ENCODE measurements at regions not wholly inside any gene's neighbourhood (a gene's known extent, or its start where the extent isn't known, plus 50 kb on each side); places are given as distances from the start of the nearest gene placed in this dataset.
"Not testable (repeated sequence)": the region's sequence is repeated elsewhere in the genome, so short reads cannot be mapped to it uniquely, and the experiment has no call there.

DNA sequence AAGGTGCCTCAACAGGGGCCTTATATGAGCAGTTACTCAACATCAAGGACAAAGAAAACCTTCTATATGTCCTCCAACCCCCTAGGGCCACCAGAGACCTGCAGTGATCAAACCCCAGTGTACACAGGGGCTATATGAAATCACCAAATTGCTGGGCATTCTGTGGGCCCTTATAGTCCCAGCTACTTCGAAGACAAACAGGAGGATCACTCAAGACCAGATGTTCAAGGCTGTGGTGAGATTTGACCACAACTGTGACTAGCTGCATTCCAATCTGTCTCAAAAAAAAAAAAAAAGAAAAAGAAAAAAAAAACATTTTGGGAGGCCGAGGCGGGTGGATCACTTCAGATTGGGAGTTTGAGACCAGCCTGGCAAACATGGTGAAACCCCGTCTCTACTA lies 51.0 kb upstream of the PRB2 start:
- DNase-seq (ENCODE audit: low spot score), result no peak

DNA sequence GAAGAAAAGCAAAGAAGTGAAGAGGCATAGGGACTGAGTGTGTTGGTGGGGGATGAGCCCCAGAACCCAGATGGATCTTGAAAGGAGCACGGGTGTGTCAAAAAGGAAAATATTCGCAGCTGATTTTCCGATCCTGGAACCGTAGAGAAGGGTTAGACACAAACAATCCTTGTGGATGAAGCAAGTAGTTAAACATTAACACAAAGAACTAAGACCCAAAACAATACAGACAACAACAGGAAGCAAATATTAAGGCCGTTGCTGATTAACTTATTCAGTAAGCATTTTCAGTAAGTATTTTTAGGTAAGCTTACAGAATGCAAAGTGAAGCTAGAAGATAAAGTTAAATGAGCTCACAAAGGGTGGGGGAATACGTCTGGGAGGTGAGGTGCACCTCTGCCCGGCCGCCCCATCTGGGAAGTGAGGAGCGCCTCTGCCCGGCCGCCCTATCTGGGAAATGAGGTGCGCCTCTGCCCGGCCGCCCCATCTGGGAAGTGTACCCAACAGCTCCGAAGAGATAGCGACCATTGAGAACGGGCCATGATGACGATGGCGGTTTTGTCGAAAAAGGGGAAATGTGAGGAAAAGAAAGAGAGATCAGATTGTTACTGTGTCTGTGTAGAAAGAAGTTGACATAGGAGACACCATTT lies 62.8 kb upstream of the PRB2 start:
- DNase-seq (ENCODE audit: low spot score), result no peak

DNA sequence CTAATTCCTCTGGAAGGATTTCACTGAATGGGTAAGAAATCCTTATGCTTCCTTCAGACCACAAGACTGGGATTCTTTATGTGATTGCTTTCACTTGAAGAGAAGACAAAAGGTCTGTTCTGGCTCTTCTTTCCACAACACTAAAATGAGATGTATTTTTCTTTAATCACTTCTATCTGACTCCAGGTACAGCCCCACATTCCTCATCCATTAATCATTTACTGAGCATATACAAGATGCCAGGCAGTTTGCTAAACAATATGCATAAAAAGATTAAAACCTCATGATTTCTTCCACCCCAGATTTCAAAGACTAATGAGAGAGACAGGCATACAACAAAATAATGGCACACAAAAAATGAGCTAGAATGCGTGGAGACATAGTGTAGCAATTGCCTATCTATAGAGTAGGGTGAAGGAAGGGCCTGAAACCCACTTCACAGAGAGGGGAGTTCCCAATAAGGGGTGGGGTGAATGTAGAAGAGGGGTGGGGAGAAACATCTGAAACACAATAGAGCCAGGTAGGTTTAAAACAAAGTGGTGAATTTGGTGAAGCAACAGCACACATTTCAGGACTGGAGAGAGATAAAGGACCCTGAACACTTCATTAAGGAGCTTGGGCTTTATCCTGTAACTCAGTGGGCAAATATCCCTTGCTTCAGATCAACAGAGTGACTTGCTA lies 65.1 kb upstream of the PRB2 start:
- no peak for DNase-seq (ENCODE audit: low spot score)

DNA sequence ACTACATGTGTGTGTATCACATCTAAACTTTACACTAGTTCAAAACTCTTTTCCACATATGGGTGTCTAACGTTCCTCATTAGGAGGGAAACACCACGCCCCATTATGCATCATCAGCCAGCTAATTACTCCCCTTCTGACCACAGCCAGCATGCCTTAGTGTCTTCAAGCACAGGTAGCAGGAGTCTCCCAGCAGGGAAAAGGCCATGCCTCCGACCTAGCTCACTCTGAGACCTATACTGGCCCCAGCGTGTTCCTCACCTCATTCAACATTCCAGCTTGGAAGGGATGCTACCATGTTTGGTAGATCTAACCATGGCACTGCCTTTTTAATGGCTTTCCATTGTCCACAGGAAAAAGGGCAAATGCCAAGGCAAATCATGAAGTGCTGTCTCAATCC lies 66.1 kb upstream of the PRB2 start:
- no peak for DNase-seq (ENCODE audit: low spot score)

DNA sequence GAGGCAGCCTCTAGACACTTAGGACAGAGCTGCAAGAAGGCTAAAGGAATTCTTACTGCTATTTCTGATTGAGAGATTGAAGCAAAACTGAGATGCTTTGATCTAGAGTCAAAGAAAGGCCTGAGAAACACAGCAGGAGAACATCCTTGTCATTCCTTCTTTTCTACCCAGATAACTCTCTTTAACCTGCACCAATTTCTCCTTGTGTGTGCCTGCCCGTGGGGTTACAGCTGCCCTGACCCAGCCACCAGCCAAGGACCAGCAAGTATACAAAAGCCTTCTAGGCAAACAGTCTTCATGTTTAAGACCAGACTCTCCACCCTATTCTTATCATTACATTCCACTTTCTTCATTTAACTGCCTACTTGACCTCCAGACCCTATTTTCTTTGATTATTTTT lies 81.7 kb upstream of the PRB2 start:
- no peak for DNase-seq (ENCODE audit: low spot score)

DNA sequence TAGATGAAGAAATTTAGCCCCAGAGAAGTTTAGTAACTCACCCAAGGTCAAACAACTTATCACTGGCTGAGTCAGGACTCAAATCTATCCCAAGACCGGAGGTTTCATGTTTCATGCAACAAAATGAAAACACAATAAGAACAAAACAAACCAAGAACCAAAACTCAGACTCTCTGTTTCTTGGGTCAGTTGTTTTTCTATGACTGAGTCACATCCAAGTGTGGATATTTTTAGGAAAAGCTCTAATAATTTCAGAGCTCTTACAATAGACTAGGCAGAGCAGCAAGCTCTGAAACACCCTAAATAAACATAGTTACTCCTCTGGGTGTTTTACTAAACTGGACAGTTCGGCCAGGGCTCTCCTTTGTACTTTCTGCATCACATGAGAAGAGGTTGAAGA lies 87.6 kb upstream of the PRB2 start:
- no peak for DNase-seq (ENCODE audit: low spot score)

DNA sequence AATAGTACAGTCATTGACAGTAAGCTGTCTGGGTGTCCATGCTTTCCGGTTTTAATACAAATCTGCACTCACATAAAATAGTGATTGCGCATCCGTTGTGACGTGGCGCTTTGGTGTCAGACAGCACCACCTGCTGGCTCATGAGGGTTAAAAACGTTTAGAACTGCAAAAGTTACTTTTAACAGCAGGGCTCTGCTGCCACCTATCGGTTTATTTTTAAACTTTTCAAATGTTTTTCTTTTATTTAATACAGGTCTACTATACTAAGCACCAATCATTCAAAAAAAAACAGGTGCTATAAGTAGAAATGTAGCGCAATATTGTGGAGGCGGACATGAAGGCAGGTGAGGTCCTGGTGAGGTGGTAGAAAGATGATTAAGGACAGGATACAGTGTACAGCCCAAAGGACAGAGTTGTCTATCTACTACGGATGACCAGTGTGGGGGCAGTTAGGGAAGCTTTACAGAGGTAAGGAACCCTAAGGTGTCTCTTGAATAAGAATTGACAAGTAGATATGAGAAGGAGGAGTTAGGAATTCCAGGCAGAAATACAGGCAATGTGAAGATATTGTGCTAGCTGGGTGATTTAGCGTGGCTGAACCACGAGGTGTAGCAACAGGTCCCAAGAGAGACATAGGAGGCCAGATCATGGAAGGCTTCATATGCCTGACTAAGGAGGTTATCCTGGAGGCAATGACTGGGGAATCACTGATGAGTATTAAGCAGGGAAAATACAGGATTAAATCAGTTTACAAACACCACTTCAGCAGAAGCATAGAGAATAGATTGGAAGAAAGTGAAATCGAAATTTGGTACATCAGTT lies 91.5 kb upstream of the PRB2 start:
- peak; percentile 87 for DNase-seq (ENCODE audit: low spot score)

DNA sequence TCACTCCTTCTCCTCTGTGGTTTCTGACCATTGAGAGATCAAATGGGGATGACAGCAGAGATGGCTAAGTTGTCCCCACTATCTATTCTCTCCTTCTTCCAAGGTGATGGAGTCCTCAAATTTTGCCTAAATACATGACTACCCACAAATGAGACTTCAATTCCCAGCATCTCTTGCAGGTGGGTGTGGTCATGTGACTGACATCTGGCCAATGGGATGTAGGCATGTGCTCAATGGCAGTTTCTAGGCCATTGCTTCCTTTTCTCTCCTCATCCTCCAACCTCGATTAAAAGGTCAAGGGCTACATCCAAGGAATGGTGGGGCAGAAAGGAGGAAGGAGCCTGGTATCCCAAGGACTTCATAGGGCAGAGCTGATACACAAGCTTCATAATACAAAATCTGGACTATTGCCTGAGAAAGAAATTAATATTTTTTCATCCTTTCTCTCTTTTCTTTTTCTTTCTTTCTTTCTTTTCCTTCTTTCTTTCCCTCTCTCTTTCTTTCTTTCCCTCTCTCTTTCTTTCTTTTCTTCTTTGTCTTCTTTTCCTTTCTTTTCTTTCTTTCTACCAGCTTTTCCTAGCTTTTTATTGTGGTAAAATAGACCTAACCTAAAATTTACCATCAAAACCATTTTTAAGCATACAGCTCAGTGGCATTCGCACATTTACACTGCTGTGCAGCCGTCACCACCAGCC lies 100.9 kb upstream of the PRB2 start:
- no peak for DNase-seq (ENCODE audit: low spot score)

DNA sequence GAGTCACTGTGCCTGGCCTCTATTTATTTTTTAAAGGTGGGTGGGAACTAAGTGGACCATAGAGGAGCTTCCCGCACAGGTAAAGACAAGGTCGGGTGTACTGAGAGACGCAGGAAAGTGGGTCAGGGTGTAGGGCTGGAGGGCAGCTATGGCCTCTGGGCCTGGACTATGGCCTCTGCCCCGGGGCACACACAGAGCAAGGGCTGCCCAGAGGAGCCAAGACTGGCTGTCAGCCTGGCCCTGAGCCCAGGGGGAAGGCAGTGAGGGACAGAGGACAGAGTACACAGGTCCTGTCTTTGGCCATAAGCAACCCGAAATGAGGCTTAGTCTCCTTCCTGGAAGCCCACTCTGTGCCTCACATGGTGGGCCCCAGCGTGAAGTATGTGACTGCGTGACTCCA lies 102.1 kb upstream of the PRB2 start:
- DNase-seq (ENCODE audit: low spot score), result no peak

DNA sequence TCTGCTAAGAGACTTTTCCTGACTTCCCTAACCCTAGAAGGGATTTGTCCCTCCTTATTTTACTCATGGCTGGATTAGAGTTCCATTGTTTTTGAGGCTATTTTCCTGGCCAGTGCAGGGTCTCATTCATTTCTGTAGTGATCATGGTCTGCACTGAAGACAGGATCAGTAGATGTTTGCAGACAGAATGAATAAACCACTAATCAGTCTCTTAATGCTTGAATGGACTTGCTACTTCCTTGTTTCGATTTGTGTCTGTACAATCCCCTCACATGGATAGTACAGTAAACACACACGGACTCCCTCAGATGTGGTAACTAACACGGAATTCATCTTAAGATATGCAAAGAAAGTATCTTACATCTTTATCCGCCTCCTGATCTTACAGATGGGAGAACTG lies 102.6 kb upstream of the PRB2 start:
- peak; percentile 23 for DNase-seq (ENCODE audit: low spot score)

DNA sequence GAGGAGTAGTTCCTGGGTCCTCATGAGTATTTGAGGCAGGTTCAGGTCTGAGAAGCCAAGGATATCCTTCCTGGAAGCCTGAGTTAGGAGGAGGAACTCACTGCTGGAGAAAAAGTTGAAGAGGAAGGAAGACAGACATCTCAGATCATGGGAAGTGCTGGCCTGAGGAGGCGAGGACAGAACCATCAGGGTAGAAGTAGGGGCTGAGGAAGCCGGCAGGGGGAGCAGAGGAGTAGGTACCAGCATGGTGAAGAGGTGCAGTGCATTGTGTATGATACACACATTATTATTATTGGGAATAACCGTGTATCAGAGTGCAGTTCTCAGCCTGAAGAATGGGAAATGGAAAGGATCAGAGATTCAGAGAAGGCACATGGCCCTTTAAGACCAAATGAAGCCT lies 103.2 kb upstream of the PRB2 start:
- not testable (repeated sequence) for DNase-seq (ENCODE audit: low spot score)

DNA sequence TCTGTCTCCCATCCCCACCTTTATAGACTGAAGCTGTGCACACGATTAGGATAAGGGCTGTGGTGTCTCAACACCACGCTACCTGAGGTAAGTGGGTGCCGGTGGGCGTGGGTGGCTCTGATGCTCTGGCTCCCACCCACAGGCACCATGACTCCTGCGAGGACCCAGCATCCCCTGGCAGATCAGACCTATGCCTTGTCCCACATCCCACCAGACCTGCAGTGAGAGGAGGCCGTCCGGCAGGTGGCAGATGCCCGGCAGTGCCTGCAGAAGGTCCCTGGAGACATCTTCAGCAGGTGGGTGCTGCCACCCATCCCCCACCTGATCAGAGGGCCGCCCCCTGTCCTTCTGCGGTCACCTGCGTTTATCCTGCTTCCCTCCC lies 104.4 kb upstream of the PRB2 start:
- DNase-seq (ENCODE audit: low spot score), result no peak

DNA sequence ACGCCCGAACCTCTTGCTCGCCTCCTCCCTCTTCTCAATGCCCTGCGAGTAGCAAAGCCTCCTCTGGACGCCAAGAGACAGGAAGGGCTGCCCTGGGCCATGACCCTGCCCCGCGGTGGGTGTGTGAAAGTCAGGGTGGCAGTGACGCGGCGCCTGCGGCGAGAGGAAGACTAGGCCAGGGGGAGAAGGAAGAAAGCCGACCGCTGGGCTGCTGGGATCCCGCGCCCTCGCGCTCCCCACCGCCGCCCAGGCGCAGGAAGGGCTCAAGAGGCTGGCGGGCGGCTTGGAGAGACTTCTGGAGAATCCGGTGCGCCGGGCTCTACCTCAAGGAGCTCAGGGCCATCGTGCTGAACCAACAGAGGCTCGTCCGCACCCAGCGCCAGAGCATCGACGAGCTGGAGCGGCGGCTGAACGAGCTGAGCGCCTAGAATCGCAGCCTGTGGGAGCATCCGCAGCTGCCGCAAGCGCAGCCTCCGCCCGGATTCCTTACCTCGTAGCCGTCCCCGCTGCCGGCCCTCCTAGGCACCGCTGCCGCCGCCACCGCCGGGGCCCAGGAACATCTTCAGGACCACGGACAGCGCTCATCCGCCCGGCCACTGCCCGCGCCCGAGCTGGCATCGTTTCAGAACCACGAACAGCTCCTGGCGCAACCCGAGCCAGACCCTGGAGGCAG lies 105.0 kb upstream of the PRB2 start:
- peak; percentile 81 for DNase-seq (ENCODE audit: low spot score)

DNA sequence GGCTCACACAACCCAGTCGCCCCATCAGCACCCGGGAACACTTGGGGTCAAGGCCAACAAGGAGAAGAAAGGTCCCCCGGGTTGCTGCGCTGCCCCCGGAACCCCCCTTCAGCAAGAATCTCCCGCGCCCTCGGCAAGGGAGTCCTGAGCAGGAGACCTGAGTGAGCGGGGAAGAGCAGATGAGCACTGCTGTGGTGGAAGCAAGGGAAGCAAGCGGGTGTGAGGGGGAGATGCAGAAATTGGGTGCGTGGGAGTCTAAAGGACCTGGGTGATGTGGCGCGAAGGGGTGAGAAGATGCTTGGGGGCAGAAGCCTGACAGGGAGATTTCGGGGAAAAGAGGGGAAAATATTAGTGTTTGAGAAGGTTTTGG lies 105.5 kb upstream of the PRB2 start:
- DNase-seq (ENCODE audit: low spot score), result no peak

DNA sequence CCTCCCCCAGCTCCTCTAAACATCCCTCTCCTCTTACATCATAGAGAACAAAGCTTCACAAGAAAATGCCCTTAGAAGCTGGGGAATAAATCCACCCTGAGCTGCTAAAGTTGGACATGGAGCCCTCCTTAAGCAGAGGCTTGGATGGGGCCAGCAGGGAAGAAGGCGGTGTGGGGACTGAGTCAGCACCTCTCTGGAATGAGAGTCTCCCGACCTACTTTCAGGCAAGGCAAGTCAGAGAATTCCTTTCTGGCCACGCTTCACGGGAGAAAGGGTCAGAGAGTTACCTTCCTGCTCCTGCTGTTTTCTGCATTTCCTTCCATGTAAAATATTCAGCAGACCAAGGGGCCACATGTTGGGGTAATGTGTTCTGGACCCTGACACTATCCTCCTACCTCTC lies 113.3 kb upstream of the PRB2 start:
- DNase-seq (ENCODE audit: low spot score), result peak; percentile 87

DNA sequence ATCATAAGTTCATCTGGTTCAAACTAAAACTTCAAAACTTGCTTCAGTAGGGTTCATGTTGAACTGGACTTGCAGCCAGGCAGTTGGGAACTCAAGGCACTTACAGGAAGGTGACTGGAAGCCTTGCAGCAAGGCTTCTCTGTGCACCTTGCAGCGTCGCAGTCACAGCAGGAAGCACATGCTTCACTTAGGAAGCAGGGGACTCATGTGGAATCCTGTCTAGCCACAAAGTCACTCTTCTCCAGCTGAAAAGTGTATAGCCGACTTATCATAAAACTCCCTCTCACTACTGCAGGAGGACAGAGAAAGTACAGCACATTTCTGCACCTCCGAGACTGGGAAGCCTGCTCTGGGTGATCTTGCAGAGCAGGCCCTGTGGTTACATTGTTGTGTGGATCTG lies 114.0 kb upstream of the PRB2 start:
- no peak for DNase-seq (ENCODE audit: low spot score)

DNA sequence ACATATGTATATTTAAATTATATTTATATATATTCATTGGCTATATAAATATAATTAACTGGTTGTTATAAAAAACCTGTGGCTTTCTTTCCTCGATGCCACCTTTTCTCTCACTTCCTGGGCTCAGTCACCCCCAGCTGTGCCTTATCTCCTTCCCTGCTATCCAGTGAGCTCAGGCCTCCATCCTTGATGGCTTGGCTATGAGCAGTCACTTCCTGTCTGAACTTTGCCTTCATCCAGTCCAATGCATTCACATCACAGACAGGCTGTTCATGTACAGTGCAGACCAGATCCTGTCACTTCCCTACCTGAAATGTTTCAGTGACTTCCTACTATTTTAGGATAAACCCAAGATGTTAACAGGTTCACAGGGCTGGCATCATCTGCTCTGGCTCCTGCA lies 115.3 kb upstream of the PRB2 start:
- peak; percentile 61 for DNase-seq (ENCODE audit: low spot score)

DNA sequence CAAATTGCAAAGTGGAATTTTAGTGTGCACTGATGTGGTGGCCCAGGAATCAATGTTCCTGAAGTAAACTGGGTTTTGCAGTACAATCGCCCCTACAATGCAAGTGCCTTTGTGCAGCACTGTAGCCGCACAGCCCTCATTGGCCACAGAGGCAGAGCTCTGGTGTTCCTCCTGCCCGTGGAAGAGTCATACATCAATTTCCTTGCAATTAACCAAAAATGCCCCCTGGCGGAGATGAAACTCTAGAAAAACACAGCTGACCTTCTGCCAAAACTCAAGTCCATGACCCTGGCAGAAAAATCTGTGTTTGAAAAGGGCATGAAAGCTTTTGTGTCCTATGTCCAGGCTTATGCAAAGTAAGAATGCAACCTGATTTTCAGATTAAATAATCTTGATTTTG lies 117.9 kb upstream of the PRB2 start:
- no peak for DNase-seq (ENCODE audit: low spot score)

DNA sequence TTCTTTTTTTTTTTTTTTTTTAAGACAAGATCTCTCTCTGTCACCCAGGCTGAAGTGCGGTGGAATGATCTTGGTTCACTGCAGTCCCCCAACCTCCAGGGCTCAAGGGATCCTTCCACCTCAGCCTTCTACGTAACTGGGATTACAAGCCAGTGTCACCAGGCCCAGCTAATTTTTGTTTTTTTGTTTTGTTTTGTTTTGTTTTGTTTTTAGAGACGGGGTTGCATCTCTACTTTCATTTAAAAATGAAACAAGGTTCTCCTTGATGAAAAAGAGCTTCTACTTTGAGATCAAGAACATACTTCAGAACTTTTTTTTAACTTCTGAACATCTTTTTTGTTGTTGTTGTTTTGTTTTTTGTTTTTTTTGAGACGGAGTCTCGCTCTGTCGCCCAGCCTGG lies 121.7 kb upstream of the PRB2 start:
- DNase-seq (ENCODE audit: low spot score), result no peak

DNA sequence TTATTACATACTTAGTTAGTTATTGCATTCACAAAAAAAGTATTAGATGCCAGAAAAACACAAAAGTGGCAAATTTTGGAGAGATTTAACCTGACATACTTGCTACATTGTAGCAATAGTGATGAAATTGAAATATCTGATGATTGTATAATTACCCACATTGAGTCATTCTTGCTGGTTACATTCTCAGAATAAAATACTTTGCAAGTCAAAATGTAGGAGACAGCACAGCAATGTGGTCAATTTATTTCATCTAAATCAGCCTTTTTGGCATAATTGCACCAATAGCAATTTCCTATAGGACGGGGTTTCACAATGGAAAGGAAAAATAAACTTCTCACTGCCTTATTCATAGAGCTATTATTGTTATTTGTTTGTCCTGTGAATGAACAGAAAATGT lies 125.0 kb upstream of the ETV6 start:
- DNase-seq (ENCODE audit: low spot score), result no peak

DNA sequence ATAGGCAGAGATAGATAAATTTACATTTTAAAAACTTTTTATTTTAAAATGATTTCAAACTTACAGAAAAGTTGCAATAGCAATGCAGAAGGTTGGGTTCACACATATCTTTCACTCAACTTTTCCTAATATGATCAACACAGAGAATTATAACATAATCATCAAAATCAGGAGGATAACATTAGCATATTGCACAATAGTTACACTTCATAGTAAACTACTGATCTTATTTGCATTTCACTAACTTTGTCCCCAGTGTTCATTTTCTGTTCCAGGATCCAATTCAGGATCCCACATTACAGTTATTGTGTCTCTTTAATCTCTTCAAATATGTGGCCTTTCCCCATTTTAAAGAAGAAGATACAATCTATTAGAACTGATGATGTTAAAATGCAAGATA lies 115.4 kb upstream of the ETV6 start:
- no peak for DNase-seq (ENCODE audit: low spot score)

DNA sequence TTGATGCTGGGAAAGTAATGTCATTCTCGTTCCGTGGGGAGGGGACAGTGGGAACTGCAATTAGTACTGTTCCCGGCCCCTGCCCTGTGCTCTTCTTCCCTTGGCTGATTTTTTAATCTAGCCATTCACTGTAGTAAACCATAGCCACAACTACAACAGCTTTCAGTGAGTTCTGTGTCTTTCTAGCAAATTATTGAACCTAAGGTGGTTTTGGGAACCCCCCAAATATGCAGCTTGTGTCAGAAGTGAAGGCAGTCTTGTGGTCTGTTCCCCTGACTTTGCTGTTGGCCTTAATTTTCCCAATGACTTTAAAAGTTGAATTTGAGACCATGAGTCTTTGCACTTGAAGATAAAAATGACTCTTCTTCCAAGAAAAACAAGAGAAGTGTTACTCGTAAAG lies 114.3 kb upstream of the ETV6 start:
- DNase-seq (ENCODE audit: low spot score), result no peak
